ENCODE measurements at regions not wholly inside any gene's neighbourhood (a gene's known extent, or its start where the extent isn't known, plus 50 kb on each side); places are given as distances from the start of the nearest gene placed in this dataset.

- DNase-seq = no peak
- BruUV-seq (replicated peaks) = no TSS peak
- peaks cover 3% of the 10 kb centered on the region for H3K9me3 Mint-ChIP-seq (ENCODE audit: low read depth, unreplicated experiment)
- H3K4me1 Mint-ChIP-seq (ENCODE audit: low read depth, unreplicated experiment) = no peaks in the 10 kb centered on the region
- peaks cover 13% of the 10 kb centered on the region for H3K27me3 Mint-ChIP-seq (ENCODE audit: unreplicated experiment)
- intact Hi-C loops (cut with micrococcal nuclease; ENCODE audit: unreplicated experiment) = no loop called here
- H3K4me3 Mint-ChIP-seq (ENCODE audit: low read depth, unreplicated experiment) = no peak overlapping the region
- H3K27ac Mint-ChIP-seq (ENCODE audit: unreplicated experiment) = no peak overlapping the region
- no peaks in the 10 kb centered on the region for H3K36me3 Mint-ChIP-seq (ENCODE audit: insufficient read depth, unreplicated experiment)
- CTCF ChIA-PET = no interaction called here
- TF ChIP-seq CTCF (IDR thresholded peaks at IDR 0.05; ENCODE audit: unreplicated experiment) = no peak
Observed at GRCh38 chr1:55720261-55720660, 505.1 kb upstream of the USP24 start.

GRCh38 chr1:55718758-55719671 lies 503.9 kb upstream of the USP24 start:
- Mint-ChIP-seq H3K36me3 (ENCODE audit: insufficient read depth, unreplicated experiment) (no peaks in the 10 kb centered on the region), H3K9me3 (ENCODE audit: low read depth, unreplicated experiment) (peaks cover 1% of the 10 kb centered on the region), H3K4me3 (ENCODE audit: low read depth, unreplicated experiment) (no peak overlapping the region), H3K27ac (ENCODE audit: unreplicated experiment) (no peak overlapping the region), H3K27me3 (ENCODE audit: unreplicated experiment) (peaks cover 20% of the 10 kb centered on the region), H3K4me1 (ENCODE audit: low read depth, unreplicated experiment) (no peaks in the 10 kb centered on the region)
- CTCF ChIA-PET = no interaction called here
- TF ChIP-seq CTCF (IDR thresholded peaks at IDR 0.05; ENCODE audit: unreplicated experiment) = no peak
- intact Hi-C loops (cut with micrococcal nuclease; ENCODE audit: unreplicated experiment) = no loop called here
- BruUV-seq (replicated peaks) = no TSS peak
- no peak for DNase-seq

- TF ChIP-seq CTCF (IDR thresholded peaks at IDR 0.05; ENCODE audit: unreplicated experiment) = no peak
- Mint-ChIP-seq H3K36me3 (ENCODE audit: insufficient read depth, unreplicated experiment) (no peaks in the 10 kb centered on the region), H3K27me3 (ENCODE audit: unreplicated experiment) (peaks cover 20% of the 10 kb centered on the region), H3K27ac (ENCODE audit: unreplicated experiment) (no peak overlapping the region), H3K4me1 (ENCODE audit: low read depth, unreplicated experiment) (no peaks in the 10 kb centered on the region), H3K4me3 (ENCODE audit: low read depth, unreplicated experiment) (no peak overlapping the region), H3K9me3 (ENCODE audit: low read depth, unreplicated experiment) (no peaks in the 10 kb centered on the region)
- no TSS peak for BruUV-seq (replicated peaks)
- intact Hi-C loops (cut with micrococcal nuclease; ENCODE audit: unreplicated experiment) = no loop called here
- DNase-seq = no peak
- CTCF ChIA-PET = no interaction called here
Observed at GRCh38 chr1:55717111-55717510, 501.9 kb upstream of the USP24 start.

GRCh38 chr1:55716610-55717009 lies 501.4 kb upstream of the USP24 start:
- H3K36me3 Mint-ChIP-seq (ENCODE audit: insufficient read depth, unreplicated experiment) = no peaks in the 10 kb centered on the region
- no peak overlapping the region for H3K27ac Mint-ChIP-seq (ENCODE audit: unreplicated experiment)
- H3K27me3 Mint-ChIP-seq (ENCODE audit: unreplicated experiment) = peaks cover 20% of the 10 kb centered on the region
- CTCF ChIA-PET = no interaction called here
- H3K4me1 Mint-ChIP-seq (ENCODE audit: low read depth, unreplicated experiment) = no peaks in the 10 kb centered on the region
- BruUV-seq (replicated peaks) = no TSS peak
- H3K9me3 Mint-ChIP-seq (ENCODE audit: low read depth, unreplicated experiment) = no peaks in the 10 kb centered on the region
- DNase-seq = no peak
- no peak overlapping the region for H3K4me3 Mint-ChIP-seq (ENCODE audit: low read depth, unreplicated experiment)
- TF ChIP-seq CTCF (IDR thresholded peaks at IDR 0.05; ENCODE audit: unreplicated experiment) = no peak
- intact Hi-C loops (cut with micrococcal nuclease; ENCODE audit: unreplicated experiment) = no loop called here

Data from Calu3 (cell line).